K562 (cell line): ENCODE measurements at regions not wholly inside any gene's neighbourhood (a gene's known extent, or its start where the extent isn't known, plus 50 kb on each side); places are given as distances from the start of the nearest gene placed in this dataset.

Experiments used
- ATAC-seq: fragments of 200-7000 bp; cut with Tn5 transposase; 3 replicates; pipeline ENCODE4 v1.9.1; 2020; ENCODE audit warnings: moderate library complexity
- BruUV-seq: library from RNA; stranded (reverse); fragments of 400-500 nt; replicated peaks from 2 replicates; lab custom pipeline; 2021; lab: Mats Ljungman, UMichigan
- CTCF ChIA-PET: fragments of 300-600 bp; formaldehyde crosslinking; extraction: SDS; loops from one replicate; lab custom pipeline; 2021; ENCODE audit warnings: low intra/inter-chr PET ratio; lab: Yijun Ruan, JAX
- POLR2A ChIA-PET: fragments of 300-600, 350-650 bp; sonication (Branson Sonifier 250); formaldehyde crosslinking; extraction: SDS; loops from one replicate; lab custom pipeline; 2021; ENCODE audit warnings: antibody characterized with exemption, inconsistent platforms; lab: Yijun Ruan, JAX
- DNase-seq, 4 experiments: peaks; one replicate each; pipeline versions ENCODE4 v3.0.0 to v3.0.0-alpha.2; 2011 to 2018; ENCODE audit warnings: low spot score in 3 of 4, mixed read lengths in 3 of 4; ENCODE audit errors: extremely low read depth in 1 of 4
- FAIRE-seq: peaks from 2 replicates; lab custom pipeline; 2011; peaks lifted over from hg19 to GRCh38; lab: Jason Lieb, UNC
- H2AFZ ChIP-seq: 2 replicates; pipeline ENCODE4 v1.6.0; 2011; ENCODE audit warnings: low read depth, low read length, control low read depth, inconsistent platforms
- H3K27ac ChIP-seq: fragments of 200-600 bp; 3 replicates; pipeline ENCODE4 v1.8.0; 2011; ENCODE audit warnings: low read depth, mild to moderate bottlenecking, control low read depth, inconsistent platforms, low read length, moderate library complexity, mixed read lengths; ENCODE audit errors: extremely low read depth
- H3K27me3 ChIP-seq, 2 experiments: fragments of 300-600 bp in 1 of 2; 2 replicates in 1 of 2; 3 replicates in 1 of 2; pipeline versions ENCODE4 v1.6.0 to v1.8.0; 2011; ENCODE audit warnings: inconsistent platforms in 2 of 2, low read length in 2 of 2, mild to moderate bottlenecking in 1 of 2, mixed read lengths in 1 of 2, moderate library complexity in 1 of 2; ENCODE audit not compliant: control insufficient read depth in 2 of 2, insufficient read depth in 2 of 2
- H3K36me3 ChIP-seq: fragments of 300-600 bp; 3 replicates; pipeline ENCODE4 v1.8.0; 2011; ENCODE audit warnings: mild to moderate bottlenecking, low read length, inconsistent platforms; ENCODE audit not compliant: control insufficient read depth, insufficient read depth
- H3K4me1 ChIP-seq, 2 experiments: fragments of 200-600 bp in 1 of 2; replicated peaks in 1 of 2; 2 replicates in 1 of 2; 3 replicates in 1 of 2; pipeline versions ENCODE4 v1.5.1 to v1.8.0; 2011; ENCODE audit warnings: inconsistent platforms in 2 of 2, low read length in 2 of 2, mild to moderate bottlenecking in 1 of 2, mixed read lengths in 1 of 2, moderate library complexity in 1 of 2; ENCODE audit not compliant: control insufficient read depth in 2 of 2, insufficient read depth in 2 of 2
- H3K4me2 ChIP-seq: 2 replicates; pipeline ENCODE4 v1.6.1; 2011; ENCODE audit warnings: low read length, control low read depth, inconsistent platforms, mixed read lengths; ENCODE audit not compliant: insufficient read depth
- H3K4me3 ChIP-seq: fragments of 200-600 bp; sonication (generic), shearing (Covaris generic); 2 replicates; pipeline ENCODE4 v1.5.1; 2016; ENCODE audit warnings: control low read depth, inconsistent platforms
- H3K79me2 ChIP-seq: fragments of 200-600 bp; 3 replicates; pipeline ENCODE4 v1.8.0; 2011; ENCODE audit warnings: low read length, inconsistent platforms; ENCODE audit not compliant: control insufficient read depth, insufficient read depth
- H3K9ac ChIP-seq, 2 experiments: 2 replicates each; pipeline versions ENCODE4 v1.6.0 to v1.6.1; 2011; ENCODE audit warnings: low read depth in 2 of 2, low read length in 2 of 2, control low read depth in 1 of 2, inconsistent platforms in 1 of 2, mild to moderate bottlenecking in 1 of 2, mixed read lengths in 1 of 2; ENCODE audit not compliant: insufficient read depth in 1 of 2
- H3K9me1 ChIP-seq: one replicate; pipeline ENCODE4 v1.6.0; 2011; ENCODE audit warnings: inconsistent platforms, mild to moderate bottlenecking, low read length, moderate library complexity; ENCODE audit not compliant: control insufficient read depth, insufficient read depth
- H3K9me3 ChIP-seq: replicated peaks from 2 replicates; pipeline ENCODE4 v1.5.1; 2011; ENCODE audit warnings: low read depth, low read length, inconsistent platforms; ENCODE audit not compliant: control insufficient read depth, insufficient read depth
- H4K20me1 ChIP-seq: replicated peaks from 2 replicates; pipeline ENCODE4 v1.6.1; 2011; ENCODE audit warnings: low read length, inconsistent platforms, mixed read lengths; ENCODE audit not compliant: control insufficient read depth, insufficient read depth
- CAMTA2 ChIP-seq: fragments of 250-450 bp; sonication (Bioruptor Pico); conservative IDR thresholded peaks from 2 replicates; pipeline ENCODE4 v1.5.1; 2022
- MBD2 ChIP-seq: sonication (generic); IDR thresholded peaks from 2 replicates; pipeline ENCODE4 v1.6.1; 2016; ENCODE audit warnings: low read depth, borderline replicate concordance
- POLR2A ChIP-seq: fragments of 450-650 bp; conservative IDR thresholded peaks from 2 replicates; pipeline ENCODE4 v1.6.1; 2016
- RBM25 ChIP-seq: fragments of 200-400 bp; formaldehyde crosslinking; IDR thresholded peaks from 2 replicates; pipeline ENCODE4 v1.6.1; 2018; ENCODE audit warnings: low read length, low read depth, moderate library complexity; ENCODE audit not compliant: severe bottlenecking
- WGBS: fragments of 100-300 bp; shearing (Covaris generic); methylation state at CpG from one replicate; pipeline ENCODE4 v1.1.6; 2016; ENCODE audit warnings: low coverage, mixed read lengths; ENCODE audit not compliant: insufficient coverage; ENCODE audit errors: missing lambda C conversion rate; 5-methylcytosine and 5-hydroxymethylcytosine counted together
- in situ Hi-C: fragments of 300-500 bp; cut with MboI; formaldehyde crosslinking; loops from 4 replicates; pipeline ENCODE4 v1.15.0; 2018; ENCODE audit warnings: inconsistent platforms, mixed read lengths
- intact Hi-C: fragments of 100-400 bp; cut with micrococcal nuclease; formaldehyde crosslinking; loops from 2 replicates; pipeline ENCODE4 v1.14.2; 2022
- TF ChIP-seq, protein P1 (sequence below): fragments of 250-450 bp; sonication (Bioruptor Pico); IDR thresholded peaks from 2 replicates; pipeline ENCODE4 v1.4.0; 2020; ENCODE audit warnings: mild to moderate bottlenecking, moderate library complexity, borderline replicate concordance
- TF ChIP-seq, protein P2 (sequence below): fragments of 250-450 bp; sonication (Bioruptor Pico); IDR thresholded peaks from 2 replicates; pipeline ENCODE4 v1.5.0; 2020; ENCODE audit warnings: mild to moderate bottlenecking, borderline replicate concordance
- TF ChIP-seq, protein P3 (sequence below): fragments of 250-450 bp; sonication (Bioruptor Pico); IDR thresholded peaks from 2 replicates; pipeline ENCODE4 v1.8.0; 2021; ENCODE audit warnings: borderline replicate concordance, mild to moderate bottlenecking, moderate library complexity; ENCODE audit not compliant: poor library complexity, severe bottlenecking

DNA sequence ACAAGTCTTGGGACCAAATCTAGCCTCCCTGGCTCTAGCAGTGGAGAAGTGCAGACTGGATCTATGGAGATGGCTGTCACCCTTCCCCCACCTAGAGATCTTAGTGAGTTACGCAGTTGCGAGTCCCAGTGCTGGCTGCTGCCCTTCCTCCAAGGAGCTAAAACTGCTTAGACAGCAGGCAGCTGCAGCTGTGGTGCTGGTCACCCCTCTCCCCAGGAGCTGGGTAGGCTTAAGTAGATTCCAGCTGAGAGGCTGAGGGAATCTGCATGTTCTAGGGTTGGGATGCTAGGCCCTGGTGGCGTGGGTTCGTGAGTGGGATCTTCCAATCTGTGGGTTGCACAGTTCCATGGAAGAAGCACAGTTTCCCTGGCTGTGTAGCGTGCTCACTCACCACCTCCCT is 120.2 kb downstream of the SLC35B3 start:
- ChIA-PET CTCF (no interaction called here), POLR2A (no interaction called here)
- H3K4me3 ChIP-seq = no peak overlapping the region
- WGBS = 0% methylated on average over 5 of the region's 5 CpGs
- TF ChIP-seq, protein P1, sequence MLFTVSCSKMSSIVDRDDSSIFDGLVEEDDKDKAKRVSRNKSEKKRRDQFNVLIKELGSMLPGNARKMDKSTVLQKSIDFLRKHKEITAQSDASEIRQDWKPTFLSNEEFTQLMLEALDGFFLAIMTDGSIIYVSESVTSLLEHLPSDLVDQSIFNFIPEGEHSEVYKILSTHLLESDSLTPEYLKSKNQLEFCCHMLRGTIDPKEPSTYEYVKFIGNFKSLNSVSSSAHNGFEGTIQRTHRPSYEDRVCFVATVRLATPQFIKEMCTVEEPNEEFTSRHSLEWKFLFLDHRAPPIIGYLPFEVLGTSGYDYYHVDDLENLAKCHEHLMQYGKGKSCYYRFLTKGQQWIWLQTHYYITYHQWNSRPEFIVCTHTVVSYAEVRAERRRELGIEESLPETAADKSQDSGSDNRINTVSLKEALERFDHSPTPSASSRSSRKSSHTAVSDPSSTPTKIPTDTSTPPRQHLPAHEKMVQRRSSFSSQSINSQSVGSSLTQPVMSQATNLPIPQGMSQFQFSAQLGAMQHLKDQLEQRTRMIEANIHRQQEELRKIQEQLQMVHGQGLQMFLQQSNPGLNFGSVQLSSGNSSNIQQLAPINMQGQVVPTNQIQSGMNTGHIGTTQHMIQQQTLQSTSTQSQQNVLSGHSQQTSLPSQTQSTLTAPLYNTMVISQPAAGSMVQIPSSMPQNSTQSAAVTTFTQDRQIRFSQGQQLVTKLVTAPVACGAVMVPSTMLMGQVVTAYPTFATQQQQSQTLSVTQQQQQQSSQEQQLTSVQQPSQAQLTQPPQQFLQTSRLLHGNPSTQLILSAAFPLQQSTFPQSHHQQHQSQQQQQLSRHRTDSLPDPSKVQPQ = no peak
- TF ChIP-seq, protein P2, sequence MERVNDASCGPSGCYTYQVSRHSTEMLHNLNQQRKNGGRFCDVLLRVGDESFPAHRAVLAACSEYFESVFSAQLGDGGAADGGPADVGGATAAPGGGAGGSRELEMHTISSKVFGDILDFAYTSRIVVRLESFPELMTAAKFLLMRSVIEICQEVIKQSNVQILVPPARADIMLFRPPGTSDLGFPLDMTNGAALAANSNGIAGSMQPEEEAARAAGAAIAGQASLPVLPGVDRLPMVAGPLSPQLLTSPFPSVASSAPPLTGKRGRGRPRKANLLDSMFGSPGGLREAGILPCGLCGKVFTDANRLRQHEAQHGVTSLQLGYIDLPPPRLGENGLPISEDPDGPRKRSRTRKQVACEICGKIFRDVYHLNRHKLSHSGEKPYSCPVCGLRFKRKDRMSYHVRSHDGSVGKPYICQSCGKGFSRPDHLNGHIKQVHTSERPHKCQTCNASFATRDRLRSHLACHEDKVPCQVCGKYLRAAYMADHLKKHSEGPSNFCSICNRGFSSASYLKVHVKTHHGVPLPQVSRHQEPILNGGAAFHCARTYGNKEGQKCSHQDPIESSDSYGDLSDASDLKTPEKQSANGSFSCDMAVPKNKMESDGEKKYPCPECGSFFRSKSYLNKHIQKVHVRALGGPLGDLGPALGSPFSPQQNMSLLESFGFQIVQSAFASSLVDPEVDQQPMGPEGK (CRISPR knock-in tag) = no peak
- TF ChIP-seq MBD2 (no peak), CAMTA2 (no peak), RBM25 (no peak), POLR2A (no peak)
- TF ChIP-seq, protein P3, sequence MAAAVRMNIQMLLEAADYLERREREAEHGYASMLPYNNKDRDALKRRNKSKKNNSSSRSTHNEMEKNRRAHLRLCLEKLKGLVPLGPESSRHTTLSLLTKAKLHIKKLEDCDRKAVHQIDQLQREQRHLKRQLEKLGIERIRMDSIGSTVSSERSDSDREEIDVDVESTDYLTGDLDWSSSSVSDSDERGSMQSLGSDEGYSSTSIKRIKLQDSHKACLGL (CRISPR knock-in tag) = no peak
- H3K36me3 ChIP-seq = no peaks in the 10 kb centered on the region
- BruUV-seq = no TSS peak
- H3K79me2 ChIP-seq = no peaks in the 10 kb centered on the region
- H4K20me1 ChIP-seq = no peaks in the 10 kb centered on the region
- DNase-seq = no peak
- H2AFZ ChIP-seq = no peak overlapping the region
- no peaks in the 10 kb centered on the region for H3K9me3 ChIP-seq
- ATAC-seq = no peak
- no peak overlapping the region for H3K4me2 ChIP-seq
- no peaks in the 10 kb centered on the region for H3K4me1 ChIP-seq
- intact Hi-C loops (no loop called here), in situ Hi-C loops (no loop called here)
- no peaks in the 10 kb centered on the region for H3K27me3 ChIP-seq
- H3K27ac ChIP-seq = no peak overlapping the region
- H3K9me1 ChIP-seq = no peaks in the 10 kb centered on the region
- no peak overlapping the region for H3K9ac ChIP-seq
- FAIRE-seq = no peak
